ENCODE measurements at regions not wholly inside any gene's neighbourhood (a gene's known extent, or its start where the extent isn't known, plus 50 kb on each side); places are given as distances from the start of the nearest gene placed in this dataset.

DNA sequence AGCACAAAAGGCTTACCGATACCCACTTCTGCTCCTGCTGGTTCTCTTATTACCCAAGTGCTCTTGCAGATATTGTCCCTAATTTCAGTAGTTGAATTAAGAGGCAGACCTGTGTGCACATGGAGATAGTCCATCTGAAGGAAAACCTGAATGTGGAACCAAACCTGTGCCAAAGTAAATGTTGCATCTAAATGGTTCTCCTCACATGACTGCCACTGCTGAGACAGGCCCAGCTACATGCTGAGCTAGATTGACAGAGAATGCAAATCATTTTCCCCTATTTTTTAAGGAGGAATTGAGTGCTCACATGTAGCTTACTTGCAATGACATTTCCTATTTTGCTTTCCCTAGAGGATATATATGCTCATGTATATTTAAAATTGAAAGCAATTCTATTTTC lies 609.1 kb upstream of the TECRL start:
- no peak overlapping the region for H3K27ac ChIP-seq
- no peaks in the 10 kb centered on the region for H3K36me3 ChIP-seq
- intact Hi-C loops (cut with DNase I; ENCODE audit: low total_unique reads) = no loop called here
- H3K4me1 ChIP-seq = no peaks in the 10 kb centered on the region
- no peak for TF ChIP-seq CTCF (IDR thresholded peaks at IDR 0.05)
- H3K27me3 ChIP-seq = no peaks in the 10 kb centered on the region
- H3K9me3 ChIP-seq = no peaks in the 10 kb centered on the region
- no peak overlapping the region for H3K4me3 ChIP-seq
- no peak for DNase-seq (ENCODE audit: low spot score in 2 of 2)

DNA sequence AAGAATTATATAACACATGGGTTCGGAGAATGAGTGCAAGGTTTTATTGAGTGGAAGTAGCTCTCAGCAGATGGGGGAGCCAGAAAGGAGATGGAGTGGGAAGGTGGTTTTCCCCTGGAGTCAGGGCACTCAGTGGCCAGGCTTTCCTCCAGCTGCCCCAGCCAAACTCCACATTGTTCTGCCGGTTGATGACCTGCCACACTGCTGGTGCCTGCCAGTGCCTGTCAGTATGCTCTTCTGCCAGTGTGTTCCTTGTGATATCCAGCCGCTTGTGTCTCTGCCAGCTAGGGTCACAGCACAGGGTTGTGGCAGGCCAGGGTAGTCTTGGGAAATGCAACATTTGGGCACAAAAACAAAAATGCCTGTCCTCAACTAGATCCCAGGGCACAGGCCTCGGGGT lies 604.8 kb upstream of the TECRL start:
- H3K4me3 ChIP-seq = no peak overlapping the region
- TF ChIP-seq POLR2A (IDR thresholded peaks at IDR 0.05) = no peak
- H3K36me3 ChIP-seq = no peaks in the 10 kb centered on the region
- intact Hi-C loops (cut with DNase I; ENCODE audit: low total_unique reads) = no loop called here
- no peak overlapping the region for H3K27ac ChIP-seq
- no peaks in the 10 kb centered on the region for H3K4me1 ChIP-seq
- no peak for DNase-seq (ENCODE audit: low spot score in 2 of 2)
- no peaks in the 10 kb centered on the region for H3K9me3 ChIP-seq
- H3K27me3 ChIP-seq = no peaks in the 10 kb centered on the region

GRCh38 chr4:65007841-65008439 lies 598.7 kb upstream of the TECRL start:
- TF ChIP-seq POLR2A (IDR thresholded peaks at IDR 0.05) (no peak), CTCF (IDR thresholded peaks at IDR 0.05) (no peak), POLR2AphosphoS5 (IDR thresholded peaks at IDR 0.05) (no peak)
- intact Hi-C loops (cut with DNase I; ENCODE audit: low total_unique reads) = no loop called here
- Histone ChIP-seq H3K36me3 (no peaks in the 10 kb centered on the region), H3K9me3 (no peaks in the 10 kb centered on the region), H3K4me1 (no peaks in the 10 kb centered on the region), H3K27ac (no peak overlapping the region), H3K4me3 (no peak overlapping the region), H3K27me3 (no peaks in the 10 kb centered on the region)
- no peak for DNase-seq (ENCODE audit: low spot score in 2 of 2)

- DNase-seq (ENCODE audit: low spot score in 2 of 2) = no peak
- Histone ChIP-seq H3K4me1 (no peaks in the 10 kb centered on the region), H3K27me3 (no peaks in the 10 kb centered on the region), H3K9me3 (no peaks in the 10 kb centered on the region), H3K27ac (no peak overlapping the region), H3K4me3 (no peak overlapping the region), H3K36me3 (no peaks in the 10 kb centered on the region)
- intact Hi-C loops (cut with DNase I; ENCODE audit: low total_unique reads) = no loop called here
- TF ChIP-seq POLR2AphosphoS5 (IDR thresholded peaks at IDR 0.05) (no peak), POLR2A (IDR thresholded peaks at IDR 0.05) (no peak)
These were observed 565.9 kb upstream of the TECRL start for GRCh38 chr4:64975177-64975576.

GRCh38 chr4:64969081-64969480 lies 559.8 kb upstream of the TECRL start:
- intact Hi-C loops (cut with DNase I; ENCODE audit: low total_unique reads) = no loop called here
- TF ChIP-seq POLR2A (IDR thresholded peaks at IDR 0.05) = no peak
- TF ChIP-seq POLR2AphosphoS5 (IDR thresholded peaks at IDR 0.05) = no peak
- TF ChIP-seq CTCF (IDR thresholded peaks at IDR 0.05) = no peak
- H3K4me1 ChIP-seq = no peaks in the 10 kb centered on the region
- no peaks in the 10 kb centered on the region for H3K27me3 ChIP-seq
- no peak for DNase-seq (ENCODE audit: low spot score in 2 of 2)
- no peak overlapping the region for H3K4me3 ChIP-seq
- no peaks in the 10 kb centered on the region for H3K9me3 ChIP-seq
- no peaks in the 10 kb centered on the region for H3K36me3 ChIP-seq
- no peak overlapping the region for H3K27ac ChIP-seq

GRCh38 chr4:64967286-64967685 lies 558.0 kb upstream of the TECRL start:
- Histone ChIP-seq H3K27ac (no peak overlapping the region), H3K27me3 (no peaks in the 10 kb centered on the region), H3K4me3 (no peak overlapping the region), H3K36me3 (no peaks in the 10 kb centered on the region), H3K4me1 (no peaks in the 10 kb centered on the region), H3K9me3 (no peaks in the 10 kb centered on the region)
- TF ChIP-seq POLR2A (IDR thresholded peaks at IDR 0.05) (no peak), POLR2AphosphoS5 (IDR thresholded peaks at IDR 0.05) (no peak), CTCF (IDR thresholded peaks at IDR 0.05) (no peak)
- DNase-seq (ENCODE audit: low spot score in 2 of 2) = no peak
- intact Hi-C loops (cut with DNase I; ENCODE audit: low total_unique reads) = no loop called here

Measured in breast epithelium (tissue), 4 donors.